Suprapubic skin (tissue), 4 donors: ENCODE measurements at regions not wholly inside any gene's neighbourhood (a gene's known extent, or its start where the extent isn't known, plus 50 kb on each side); places are given as distances from the start of the nearest gene placed in this dataset.

Source experiments
- DNase-seq, 2 donors: peaks; one replicate each; pipeline ENCODE4 v3.0.0-alpha.2; 2019; ENCODE audit warnings: low spot score in 2 of 2
- H3K27ac ChIP-seq: fragments of 200-600 bp; sonication (generic); one replicate; pipeline ENCODE4 v1.5.1; 2019
- H3K27me3 ChIP-seq: fragments of 200-600 bp; sonication (generic); one replicate; pipeline ENCODE4 v1.5.1; 2019
- H3K36me3 ChIP-seq: fragments of 200-600 bp; sonication (generic); one replicate; pipeline ENCODE4 v1.5.1; 2019
- H3K4me1 ChIP-seq: fragments of 200-600 bp; sonication (generic); one replicate; pipeline ENCODE4 v1.5.1; 2019
- H3K4me3 ChIP-seq: fragments of 200-600 bp; sonication (generic); one replicate; pipeline ENCODE4 v1.5.1; 2019; ENCODE audit warnings: mild to moderate bottlenecking
- H3K9me3 ChIP-seq: fragments of 200-600 bp; sonication (generic); one replicate; pipeline ENCODE4 v1.5.1; 2019
- CTCF ChIP-seq, 2 donors: fragments of 200-600 bp in 1 of 2; fragments of 450-650 bp in 1 of 2; sonication (generic) in 1 of 2; IDR thresholded peaks; one replicate each; pipeline ENCODE4 v1.5.1; 2016 to 2019; ENCODE audit warnings: antibody characterized with exemption in 2 of 2, mild to moderate bottlenecking in 1 of 2, moderate library complexity in 1 of 2
- EP300 ChIP-seq: sonication (generic); formaldehyde crosslinking; IDR thresholded peaks from one replicate; pipeline ENCODE4 v1.6.1; 2017; ENCODE audit warnings: antibody characterized with exemption
- POLR2A ChIP-seq, 2 donors: fragments of 450-650 bp; IDR thresholded peaks; one replicate each; pipeline ENCODE4 v1.6.1; 2017; ENCODE audit warnings: antibody characterized with exemption in 2 of 2, mild to moderate bottlenecking in 2 of 2, moderate library complexity in 2 of 2
- POLR2AphosphoS5 ChIP-seq, 3 donors: sonication (generic); formaldehyde crosslinking; IDR thresholded peaks; one replicate each; pipeline ENCODE4 v1.6.1; 2017; ENCODE audit warnings: antibody characterized with exemption in 3 of 3
- WGBS: methylation state at CpG from one replicate; pipeline ENCODE4 v1.1.5; 2018; 5-methylcytosine and 5-hydroxymethylcytosine counted together

GRCh38 chr6:149136913-149137286, 180.6 kb upstream of the TAB2 start:
- no peak for DNase-seq
- Histone ChIP-seq H3K4me1 (no peaks in the 10 kb centered on the region), H3K9me3 (no peaks in the 10 kb centered on the region), H3K36me3 (no peaks in the 10 kb centered on the region), H3K4me3 (no peak overlapping the region), H3K27ac (no peak overlapping the region), H3K27me3 (no peaks in the 10 kb centered on the region)
- 98% methylated on average over 2 of the region's 2 CpGs for WGBS
- TF ChIP-seq POLR2A (IDR thresholded peaks at IDR 0.05) (no peak), CTCF (IDR thresholded peaks at IDR 0.05) (no peak), POLR2AphosphoS5 (IDR thresholded peaks at IDR 0.05) (no peak), EP300 (no peak)

GRCh38 chr6:149137594-149137993, 179.9 kb upstream of the TAB2 start:
- 85% methylated on average over 4 of the region's 4 CpGs for WGBS
- H3K27me3 ChIP-seq: no peaks in the 10 kb centered on the region
- H3K27ac ChIP-seq: no peak overlapping the region

GRCh38 chr6:149138089-149138488, 179.4 kb upstream of the TAB2 start:
- H3K4me3 ChIP-seq: no peak overlapping the region
- no peaks in the 10 kb centered on the region for H3K4me1 ChIP-seq
- no peak for DNase-seq
- no peaks in the 10 kb centered on the region for H3K27me3 ChIP-seq
- 96% methylated on average over 9 of the region's 10 CpGs for WGBS
- no peaks in the 10 kb centered on the region for H3K36me3 ChIP-seq
- no peak overlapping the region for H3K27ac ChIP-seq
- no peaks in the 10 kb centered on the region for H3K9me3 ChIP-seq
- TF ChIP-seq POLR2A (IDR thresholded peaks at IDR 0.05) (no peak), POLR2AphosphoS5 (IDR thresholded peaks at IDR 0.05) (no peak), CTCF (IDR thresholded peaks at IDR 0.05) (no peak), EP300 (no peak)

More at GRCh38 chr6:149137594-149137993, 179.9 kb upstream of the TAB2 start:
- H3K4me1 ChIP-seq: no peaks in the 10 kb centered on the region
- no peaks in the 10 kb centered on the region for H3K36me3 ChIP-seq
- H3K4me3 ChIP-seq: no peak overlapping the region
- DNase-seq: no peak
- TF ChIP-seq EP300: no peak
- no peak for TF ChIP-seq POLR2A (IDR thresholded peaks at IDR 0.05)
- TF ChIP-seq POLR2AphosphoS5 (IDR thresholded peaks at IDR 0.05): no peak
- TF ChIP-seq CTCF (IDR thresholded peaks at IDR 0.05): no peak
- H3K9me3 ChIP-seq: no peaks in the 10 kb centered on the region

- no peak overlapping the region for H3K27ac ChIP-seq
- 95% methylated on average over 12 of the region's 12 CpGs for WGBS
- H3K4me1 ChIP-seq: no peaks in the 10 kb centered on the region
- TF ChIP-seq POLR2A (IDR thresholded peaks at IDR 0.05) (no peak), CTCF (IDR thresholded peaks at IDR 0.05) (no peak), POLR2AphosphoS5 (IDR thresholded peaks at IDR 0.05) (no peak), EP300 (no peak)
- no peak overlapping the region for H3K4me3 ChIP-seq
- DNase-seq: no peak
- H3K36me3 ChIP-seq: no peaks in the 10 kb centered on the region
- no peaks in the 10 kb centered on the region for H3K27me3 ChIP-seq
- no peaks in the 10 kb centered on the region for H3K9me3 ChIP-seq
Measured at GRCh38 chr6:149138699-149139294, 178.7 kb upstream of the TAB2 start.

GRCh38 chr6:149139782-149140136, 177.8 kb upstream of the TAB2 start:
- no peak overlapping the region for H3K4me3 ChIP-seq
- H3K36me3 ChIP-seq: no peaks in the 10 kb centered on the region
- no peak for DNase-seq
- TF ChIP-seq POLR2AphosphoS5 (IDR thresholded peaks at IDR 0.05): no peak
- no peak for TF ChIP-seq CTCF (IDR thresholded peaks at IDR 0.05)
- TF ChIP-seq POLR2A (IDR thresholded peaks at IDR 0.05): no peak
- TF ChIP-seq EP300: no peak
- H3K9me3 ChIP-seq: no peaks in the 10 kb centered on the region
- no peaks in the 10 kb centered on the region for H3K4me1 ChIP-seq
- no peak overlapping the region for H3K27ac ChIP-seq
- H3K27me3 ChIP-seq: no peaks in the 10 kb centered on the region
